HEK293 (cell line): ENCODE measurements at regions not wholly inside any gene's neighbourhood (a gene's known extent, or its start where the extent isn't known, plus 50 kb on each side); places are given as distances from the start of the nearest gene placed in this dataset.
A peak's percentile ranks its signal among the peaks of the same experiment; 100 is the strongest.
"Not testable (repeated sequence)": the region's sequence is repeated elsewhere in the genome, so short reads cannot be mapped to it uniquely, and the experiment has no call there.

Source experiments
- CTCF ChIA-PET: fragments of 350-600 bp; formaldehyde crosslinking; extraction: SDS; loops from one replicate; lab custom pipeline; 2021; ENCODE audit warnings: antibody characterized with exemption; lab: Yijun Ruan, JAX
- POLR2A ChIA-PET: fragments of 300-600 bp; formaldehyde crosslinking; extraction: SDS; loops from one replicate; lab custom pipeline; 2020; ENCODE audit warnings: antibody characterized with exemption, inconsistent platforms; lab: Yijun Ruan, JAX
- H3K27ac ChIP-seq: fragments of 200-500 bp; sonication (Bioruptor generic); 2 replicates; pipeline ENCODE4 v1.5.1; 2014; ENCODE audit warnings: low read depth, low read length, control low read depth, inconsistent platforms; ENCODE audit errors: extremely low read depth
- H3K36me3 ChIP-seq, 2 experiments: fragments of 200-500 bp in 1 of 2; sonication (Bioruptor generic) in 1 of 2; 1 replicate in 1 of 2; 2 replicates in 1 of 2; pipeline ENCODE4 v1.5.1; 2014 to 2017; ENCODE audit warnings: inconsistent platforms in 2 of 2, low read length in 2 of 2; ENCODE audit not compliant: control insufficient read depth in 2 of 2, insufficient read depth in 1 of 2
- H3K4me1 ChIP-seq: fragments of 200-500 bp; sonication (Bioruptor generic); 2 replicates; pipeline ENCODE4 v1.5.1; 2014; ENCODE audit warnings: mild to moderate bottlenecking, low read length, inconsistent platforms; ENCODE audit not compliant: control insufficient read depth, insufficient read depth
- H3K4me3 ChIP-seq: 2 replicates; pipeline ENCODE4 v1.5.1; 2011; ENCODE audit warnings: low read depth, mild to moderate bottlenecking, control low read depth, low read length, moderate library complexity
- H3K9me3 ChIP-seq: fragments of 200-500 bp; sonication (Bioruptor generic); 2 replicates; pipeline ENCODE4 v1.5.1; 2014; ENCODE audit warnings: low read depth, low read length, inconsistent platforms; ENCODE audit not compliant: control insufficient read depth, insufficient read depth
- CTCF ChIP-seq: fragments of 450-650 bp; formaldehyde crosslinking; IDR thresholded peaks from 2 replicates; pipeline ENCODE4 v1.5.1; 2016; ENCODE audit warnings: missing biosample characterization, missing genetic modification characterization
- GLIS1 ChIP-seq: fragments of 450-650 bp; formaldehyde crosslinking; IDR thresholded peaks from 2 replicates; pipeline ENCODE4 v1.5.1; 2016; ENCODE audit warnings: missing biosample characterization, missing genetic modification characterization
- GLIS2 ChIP-seq: fragments of 450-650 bp; formaldehyde crosslinking; IDR thresholded peaks from 2 replicates; pipeline ENCODE4 v1.5.1; 2016; ENCODE audit warnings: missing biosample characterization, missing genetic modification characterization
- PRDM6 ChIP-seq: fragments of 450-650 bp; formaldehyde crosslinking; IDR thresholded peaks from 2 replicates; pipeline ENCODE4 v1.5.1; 2017; ENCODE audit warnings: missing biosample characterization, missing genetic modification characterization
- SP3 ChIP-seq: fragments of 450-650 bp; formaldehyde crosslinking; IDR thresholded peaks from 2 replicates; pipeline ENCODE4 v1.5.1; 2016; ENCODE audit warnings: missing biosample characterization, missing genetic modification characterization
- YY1 ChIP-seq: fragments of 450-650 bp; formaldehyde crosslinking; IDR thresholded peaks from 2 replicates; pipeline ENCODE4 v1.5.1; 2018; ENCODE audit warnings: missing biosample characterization, missing genetic modification characterization
- ZBTB26 ChIP-seq: fragments of 450-650 bp; formaldehyde crosslinking; optimal IDR thresholded peaks from 2 replicates; pipeline ENCODE3; 2016; ENCODE audit warnings: missing biosample characterization, mild to moderate bottlenecking, missing genetic modification characterization
- ZFP3 ChIP-seq: fragments of 450-650 bp; formaldehyde crosslinking; IDR thresholded peaks from 2 replicates; pipeline ENCODE4 v1.5.1; 2016; ENCODE audit warnings: low read depth, missing biosample characterization, missing genetic modification characterization
- ZFP69B ChIP-seq: fragments of 450-650 bp; formaldehyde crosslinking; IDR thresholded peaks from 2 replicates; pipeline ENCODE4 v1.5.1; 2016; ENCODE audit warnings: missing biosample characterization, missing genetic modification characterization
- ZNF114 ChIP-seq: fragments of 450-650 bp; formaldehyde crosslinking; IDR thresholded peaks from 2 replicates; pipeline ENCODE4 v1.5.0; 2017; ENCODE audit warnings: missing biosample characterization, missing genetic modification characterization
- ZNF18 ChIP-seq: fragments of 450-650 bp; formaldehyde crosslinking; IDR thresholded peaks from 2 replicates; pipeline ENCODE4 v1.5.1; 2016; ENCODE audit warnings: missing biosample characterization, missing genetic modification characterization
- ZNF184 ChIP-seq: fragments of 450-650 bp; IDR thresholded peaks from 2 replicates; pipeline ENCODE4 v1.5.1; 2018; ENCODE audit warnings: missing biosample characterization, mild to moderate bottlenecking, missing genetic modification characterization
- ZNF335 ChIP-seq: fragments of 450-650 bp; formaldehyde crosslinking; conservative IDR thresholded peaks from 2 replicates; pipeline ENCODE4 v1.5.1; 2016; ENCODE audit warnings: missing biosample characterization, missing genetic modification characterization
- ZNF426 ChIP-seq: fragments of 450-650 bp; formaldehyde crosslinking; IDR thresholded peaks from 2 replicates; pipeline ENCODE4 v1.5.1; 2017; ENCODE audit warnings: missing biosample characterization, missing genetic modification characterization, mild to moderate bottlenecking, inconsistent platforms, moderate library complexity
- ZNF558 ChIP-seq: fragments of 450-650 bp; formaldehyde crosslinking; IDR thresholded peaks from 2 replicates; pipeline ENCODE4 v1.5.1; 2016; ENCODE audit warnings: missing biosample characterization, missing genetic modification characterization
- ZNF692 ChIP-seq: fragments of 450-650 bp; formaldehyde crosslinking; IDR thresholded peaks from 2 replicates; pipeline ENCODE4 v1.5.1; 2016; ENCODE audit warnings: missing biosample characterization, missing genetic modification characterization
- ZSCAN30 ChIP-seq: fragments of 450-650 bp; IDR thresholded peaks from 2 replicates; pipeline ENCODE4 v1.5.1; 2018; ENCODE audit warnings: missing biosample characterization, mild to moderate bottlenecking, missing genetic modification characterization, moderate library complexity

- no peak for TF ChIP-seq PRDM6 (tag by site-specific recombination)
- no peak for TF ChIP-seq ZNF114 (tag by site-specific recombination)
Measured at GRCh38 chr5:82942083-82942881, 134.9 kb downstream of the TMEM167A start (continued).

- Histone ChIP-seq H3K27ac (no peak overlapping the region), H3K36me3 (no peaks in the 10 kb centered on the region), H3K9me3 (no peaks in the 10 kb centered on the region), H3K4me3 (no peak overlapping the region), H3K4me1 (peaks cover 3% of the 10 kb centered on the region; the same call in 1 of the 2 replicates)
- POLR2A ChIA-PET = no interaction called here
- CTCF ChIA-PET = no interaction called here
- TF ChIP-seq ZNF558 (tag by site-specific recombination) (no peak), ZNF426 (no peak), ZBTB26 (no peak), ZFP3 (tag by site-specific recombination) (no peak), PRDM6 (tag by site-specific recombination) (peak; percentile 44; the same call in 1 of the 2 replicates), ZNF184 (tag by site-specific recombination) (no peak), ZNF18 (tag by site-specific recombination) (no peak)
Measured at GRCh38 chr5:82938901-82939725, 138.1 kb downstream of the TMEM167A start.

GRCh38 chr5:82932473-82933220, 144.5 kb downstream of the TMEM167A start:
- POLR2A ChIA-PET, H3K4me1 ChIP-seq, H3K27ac ChIP-seq, H3K36me3 ChIP-seq, H3K9me3 ChIP-seq, CTCF ChIA-PET, H3K4me3 ChIP-seq: not testable (repeated sequence)
- TF ChIP-seq GLIS1 (tag by site-specific recombination) = peak; percentile 78
- TF ChIP-seq SP3 (tag by site-specific recombination) = peak; percentile 16; the same call in 1 of the 2 replicates
- peak; percentile 59 for TF ChIP-seq CTCF (tag by site-specific recombination)
- TF ChIP-seq YY1 (tag by site-specific recombination) = 0 out of 2 replicates have a peak, but pooled peaks have one; percentile 36
- peak; percentile 68 for TF ChIP-seq GLIS2
- peak; percentile 70 for TF ChIP-seq ZNF692
- 0 out of 2 replicates have a peak, but pooled peaks have one; percentile 15 for TF ChIP-seq ZSCAN30 (tag by site-specific recombination)
- peak; percentile 31; the same call in 1 of the 2 replicates for TF ChIP-seq ZNF335 (tag by site-specific recombination)
- peak; percentile 34 for TF ChIP-seq ZBTB26
- peak; percentile 65; the same call in 1 of the 2 replicates for TF ChIP-seq ZFP69B (tag by site-specific recombination)
